IgD-negative memory B cell (primary cell): ENCODE measurements at regions not wholly inside any gene's neighbourhood (a gene's known extent, or its start where the extent isn't known, plus 50 kb on each side); places are given as distances from the start of the nearest gene placed in this dataset.

ENCODE experiments used
- H3K27ac Mint-ChIP-seq, 3 donors: one replicate each; pipeline ENCODE4 v1.8.0; 2020 to 2022; ENCODE audit warnings: mild to moderate bottlenecking in 3 of 3, mixed read lengths in 3 of 3, moderate library complexity in 1 of 3
- H3K27me3 Mint-ChIP-seq: one replicate; pipeline ENCODE4 v1.8.0; 2021; ENCODE audit warnings: mixed read lengths
- H3K36me3 Mint-ChIP-seq: one replicate; pipeline ENCODE4 v1.8.0; 2020; ENCODE audit warnings: mild to moderate bottlenecking, mixed read lengths
- H3K4me1 Mint-ChIP-seq, 3 donors: one replicate each; pipeline ENCODE4 v1.8.0; 2020 to 2022; ENCODE audit warnings: mixed read lengths in 3 of 3, mild to moderate bottlenecking in 1 of 3
- H3K4me3 Mint-ChIP-seq, 4 donors: one replicate each; pipeline ENCODE4 v1.8.0; 2020 to 2022; ENCODE audit warnings: mild to moderate bottlenecking in 4 of 4, mixed read lengths in 4 of 4, moderate library complexity in 3 of 4
- H3K9me3 Mint-ChIP-seq, 3 donors: one replicate each; pipeline ENCODE4 v1.8.0; 2020 to 2021; ENCODE audit warnings: mixed read lengths in 3 of 3, mild to moderate bottlenecking in 1 of 3

- Mint-ChIP-seq H3K27ac (no peak overlapping the region), H3K36me3 (no peaks in the 10 kb centered on the region), H3K27me3 (no peaks in the 10 kb centered on the region), H3K4me1 (no peaks in the 10 kb centered on the region), H3K9me3 (peaks cover 0 to 6% (median 0%) of the 10 kb centered on the region in 3 donors), H3K4me3 (no peak overlapping the region)
Measured at GRCh38 chr3:67318162-67318561, 320.1 kb downstream of the KBTBD8 start.

GRCh38 chr3:67324554-67324953 is 326.4 kb downstream of the KBTBD8 start:
- Mint-ChIP-seq H3K27me3 (no peaks in the 10 kb centered on the region), H3K4me3 (no peak overlapping the region), H3K27ac (no peak overlapping the region), H3K4me1 (no peaks in the 10 kb centered on the region), H3K9me3 (peaks cover 0 to 8% (median 0%) of the 10 kb centered on the region in 3 donors), H3K36me3 (no peaks in the 10 kb centered on the region)
